DMS 273 (cell line): ENCODE measurements at regions not wholly inside any gene's neighbourhood (a gene's known extent, or its start where the extent isn't known, plus 50 kb on each side); places are given as distances from the start of the nearest gene placed in this dataset.
"Not testable (repeated sequence)": the region's sequence is repeated elsewhere in the genome, so short reads cannot be mapped to it uniquely, and the experiment has no call there.

Experiments
- DNase-seq: peaks from one replicate; lab custom pipeline; 2025; ENCODE audit not compliant: unreplicated experiment; lab: John Stamatoyannopoulos, UW

DNA sequence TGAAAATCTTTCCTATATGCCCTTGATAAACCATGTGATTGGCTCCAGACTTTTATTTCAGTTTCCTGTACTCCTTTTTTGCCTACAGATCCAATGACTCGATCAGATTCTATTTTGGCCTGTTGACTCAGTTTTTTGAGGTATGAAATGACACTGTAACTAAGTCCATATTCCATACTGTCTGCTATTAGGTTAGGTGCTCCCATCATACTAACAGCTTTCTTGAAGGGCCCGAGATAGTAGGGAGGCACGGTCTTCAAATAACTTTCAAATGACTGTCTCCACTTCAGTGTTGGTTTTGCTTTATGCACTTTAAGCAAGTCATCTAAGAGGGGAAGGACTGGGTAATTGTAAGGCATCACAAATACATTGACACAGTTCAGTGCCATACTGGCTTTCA is 295.4 kb upstream of the DAB2 start:
- no peak for DNase-seq

DNA sequence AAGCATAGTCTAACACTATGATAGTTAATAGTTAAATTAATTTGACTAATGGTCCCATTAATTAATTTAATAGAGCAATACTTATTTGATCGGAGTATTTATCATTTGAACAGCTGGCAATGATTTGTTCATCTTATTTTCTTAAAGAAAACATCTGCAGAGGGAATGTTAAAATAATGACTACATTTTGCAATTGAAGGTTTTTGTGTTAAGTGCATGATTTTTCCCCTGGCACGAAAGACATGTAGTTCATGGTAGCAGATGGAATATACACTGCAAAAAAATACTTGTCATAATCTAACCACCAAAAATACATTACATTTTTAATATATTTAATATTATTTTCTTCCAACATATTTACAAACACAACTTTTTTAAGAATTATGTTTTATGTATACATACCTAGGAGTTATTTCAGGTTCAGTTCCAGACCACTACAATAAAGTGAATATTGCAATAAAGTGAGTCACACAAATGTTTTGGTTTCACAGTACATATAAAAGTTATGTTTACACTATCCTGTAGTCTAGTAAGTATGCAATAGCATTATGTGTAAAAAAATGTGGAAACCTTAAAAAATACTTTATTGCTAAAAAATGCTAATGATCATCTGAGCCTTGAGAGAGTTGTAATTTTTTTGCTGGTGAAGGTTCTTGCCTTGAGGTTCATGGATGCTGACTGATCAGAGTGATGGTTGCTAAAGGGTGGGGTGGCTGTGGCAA is 292.6 kb upstream of the DAB2 start:
- DNase-seq: no peak

DNA sequence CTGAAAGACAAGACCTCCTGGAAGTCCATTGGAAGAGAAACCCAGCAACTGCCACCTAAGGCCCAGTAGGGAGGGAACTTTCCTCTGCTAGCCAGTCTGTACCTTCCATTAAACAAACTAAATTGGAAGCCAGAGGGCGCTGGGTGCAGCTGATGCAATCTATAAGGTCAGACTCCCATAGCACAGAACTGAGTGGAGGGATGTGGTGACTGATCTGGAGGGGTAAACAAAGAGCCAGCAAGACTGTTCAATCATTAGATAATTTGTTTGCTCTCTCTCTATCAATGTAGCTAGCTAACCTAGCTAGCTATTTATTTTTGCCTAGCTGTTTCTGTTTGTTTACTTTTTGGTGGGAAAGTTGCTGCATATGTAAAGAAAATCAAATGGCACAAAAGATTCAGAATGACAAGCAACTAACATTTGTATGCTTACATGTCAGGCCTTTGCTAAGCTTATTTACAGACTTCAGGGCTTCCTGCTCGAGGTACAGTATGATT is 291.8 kb upstream of the DAB2 start:
- peak; percentile 43 for DNase-seq

DNA sequence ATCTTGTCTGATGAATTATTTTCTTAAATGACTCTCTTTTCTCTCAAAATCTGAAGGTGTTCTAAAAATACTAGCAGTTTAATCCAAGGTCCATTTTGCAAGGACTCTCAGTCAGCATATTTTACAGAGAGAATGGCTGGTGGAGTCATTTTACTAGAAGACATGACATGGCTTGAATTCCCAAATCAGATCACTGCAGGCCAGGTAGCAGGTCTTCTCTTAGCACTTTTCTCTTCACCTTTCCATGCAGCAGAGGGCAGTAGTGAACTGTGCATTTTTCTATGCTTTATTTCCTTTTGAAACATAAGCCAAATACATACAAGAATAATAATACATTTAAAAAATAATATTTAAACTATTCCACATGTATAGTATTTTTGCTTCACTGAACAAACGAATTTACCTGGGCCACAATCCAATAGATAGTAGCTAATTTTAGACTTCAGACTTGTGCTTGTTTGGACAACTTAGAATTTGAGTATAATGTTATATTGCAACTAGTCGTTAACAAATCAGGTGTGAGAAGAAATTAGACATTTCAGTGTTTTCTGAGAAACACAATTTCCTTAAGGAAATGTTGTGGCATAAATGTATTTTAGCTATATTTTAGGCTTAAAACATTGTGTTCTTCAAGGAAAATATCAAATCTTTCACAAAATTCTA is 289.4 kb upstream of the DAB2 start:
- peak; percentile 58 for DNase-seq

DNA sequence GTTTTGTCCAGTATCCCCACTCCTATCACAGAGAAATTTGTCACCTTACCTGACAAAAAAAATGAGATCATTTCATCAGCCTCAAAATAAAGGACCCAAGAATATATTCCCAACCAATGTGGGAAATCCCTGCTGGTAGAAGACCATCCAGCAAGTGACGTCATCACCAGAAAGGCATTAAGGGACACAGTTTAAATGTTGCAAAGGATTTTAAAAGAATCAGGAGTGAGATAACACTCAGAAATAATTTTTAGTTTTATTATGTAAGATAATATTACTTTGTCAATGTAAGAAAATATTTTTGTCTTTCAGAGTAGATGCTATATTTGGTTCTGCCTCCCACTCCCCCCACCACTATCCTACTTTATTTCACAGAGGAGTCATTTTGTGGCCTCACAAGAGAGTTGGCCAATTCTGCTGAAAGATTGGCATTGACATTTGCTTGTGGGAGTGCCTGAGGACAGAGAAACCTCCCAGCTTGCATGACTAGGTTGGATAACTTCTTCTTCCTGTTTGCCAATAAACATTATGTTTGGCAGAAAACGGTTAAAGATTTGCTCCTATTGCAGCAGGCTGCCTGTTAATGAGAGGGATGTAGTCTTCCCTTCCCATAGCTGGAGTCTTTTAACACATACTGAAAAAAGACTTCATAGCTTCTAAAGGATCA is 288.6 kb upstream of the DAB2 start:
- no peak for DNase-seq

DNA sequence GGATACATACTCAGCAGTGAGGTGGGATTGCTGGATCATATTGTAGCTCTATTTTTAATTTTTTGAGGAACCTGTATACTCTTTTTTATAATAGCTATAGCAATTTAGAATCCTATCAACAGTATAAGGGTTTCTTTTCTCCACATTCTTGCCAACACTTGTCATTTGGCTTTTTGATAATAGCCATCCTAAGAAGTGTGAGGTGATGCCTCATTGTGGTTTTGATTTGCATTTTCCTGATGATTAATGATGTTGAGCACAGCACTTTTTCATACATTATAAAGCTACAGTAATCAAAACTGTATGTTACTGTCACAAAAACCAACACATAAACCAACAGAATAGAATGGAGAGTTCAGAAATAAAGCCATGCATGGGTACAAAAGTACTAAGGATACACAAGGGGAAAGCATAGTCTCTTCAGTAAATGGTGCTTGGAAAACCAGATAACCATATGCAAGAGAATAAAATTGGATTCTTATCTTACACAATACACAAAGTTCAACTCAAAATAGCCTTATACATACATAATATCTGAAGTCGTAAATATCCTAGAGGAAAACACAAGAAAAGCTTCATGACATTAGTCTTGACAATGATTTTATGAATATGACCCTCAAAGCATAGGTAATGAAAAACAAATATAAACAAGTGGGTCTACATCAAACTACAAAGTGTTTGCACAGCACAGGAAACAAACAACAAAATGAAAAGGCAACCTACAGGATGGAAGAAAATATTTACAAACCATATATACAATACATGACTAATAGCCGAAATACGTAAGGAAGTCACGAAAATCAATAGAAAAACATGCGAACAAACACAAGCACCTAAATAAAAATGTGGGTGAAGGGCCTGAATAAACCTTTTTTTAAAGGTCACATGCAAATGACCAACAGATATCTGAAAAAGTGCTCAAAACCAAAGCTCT is 287.8 kb upstream of the DAB2 start:
- no peak for DNase-seq

DNA sequence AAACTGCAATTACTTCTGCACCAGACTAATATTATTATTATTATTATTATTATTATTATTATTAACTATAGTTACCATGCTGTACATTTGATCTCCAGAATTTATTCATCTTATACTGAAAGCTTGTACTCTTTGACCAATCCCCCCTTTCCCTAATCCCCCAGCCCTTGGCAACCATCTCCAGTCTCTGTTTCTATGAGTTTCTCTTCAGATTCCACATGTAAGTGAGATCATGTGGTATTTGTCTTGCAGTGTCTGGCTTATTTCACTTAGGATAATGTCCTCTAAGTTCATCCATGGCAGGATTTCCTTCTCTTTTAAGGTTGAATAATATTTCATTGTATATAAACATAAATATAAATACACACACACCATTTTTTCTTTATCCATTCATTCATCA is 287.0 kb upstream of the DAB2 start:
- no peak for DNase-seq

DNA sequence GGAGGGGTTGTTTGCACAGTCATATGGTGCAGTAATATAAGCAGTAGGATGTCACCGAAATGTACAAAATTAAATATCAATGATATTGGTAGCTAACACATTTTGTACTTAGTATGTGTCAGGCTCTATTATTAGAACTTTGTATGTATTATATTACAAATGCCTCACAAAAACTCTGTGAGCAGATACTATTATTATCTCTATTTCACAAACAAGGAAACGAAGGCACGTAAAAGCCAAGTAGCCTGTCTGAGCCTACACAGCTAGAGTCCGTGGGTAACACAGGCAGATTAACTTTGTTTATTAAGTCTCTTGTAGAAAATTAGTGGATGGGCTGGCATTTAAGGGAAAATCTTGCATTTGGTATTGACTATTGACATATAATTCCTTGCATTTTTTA is 284.3 kb upstream of the DAB2 start:
- DNase-seq: no peak

DNA sequence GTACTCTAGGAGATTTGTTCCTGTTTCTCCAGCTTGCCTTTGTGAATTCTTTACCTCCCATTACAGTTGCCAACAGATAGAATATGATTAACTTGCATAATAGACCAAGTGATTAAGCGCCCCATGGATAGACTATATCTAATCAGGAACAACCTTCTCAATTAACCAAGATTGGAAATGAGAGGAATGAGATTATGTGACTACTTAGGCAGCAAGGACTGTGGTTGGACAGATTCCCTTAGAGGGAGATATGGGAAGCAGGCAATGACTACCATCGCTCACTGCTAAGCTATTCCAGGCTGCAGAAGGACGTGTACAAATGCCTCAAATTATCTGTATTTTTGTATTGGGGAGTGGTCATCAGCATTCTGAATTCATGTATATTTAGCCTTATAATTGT is 278.1 kb upstream of the DAB2 start:
- DNase-seq: no peak

DNA sequence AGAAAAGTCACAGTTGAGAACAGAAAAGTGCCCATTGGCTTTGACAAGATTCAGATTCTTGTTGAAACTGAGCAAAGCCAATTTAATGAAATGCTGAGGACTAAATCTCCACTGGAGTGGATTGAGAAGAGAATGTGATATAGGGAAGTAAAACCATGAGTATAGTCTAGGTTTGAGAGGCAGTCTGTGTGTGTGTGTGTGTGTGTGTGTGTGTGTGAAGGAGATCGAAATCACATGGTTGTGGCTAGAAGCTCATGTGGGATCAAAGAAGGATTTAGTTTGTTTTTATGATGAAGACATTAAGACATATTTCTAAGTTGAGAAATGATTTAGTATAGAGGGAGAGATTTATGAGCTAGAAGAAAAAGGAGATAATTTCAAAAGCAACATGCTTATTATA is 275.7 kb upstream of the DAB2 start:
- DNase-seq: no peak

DNA sequence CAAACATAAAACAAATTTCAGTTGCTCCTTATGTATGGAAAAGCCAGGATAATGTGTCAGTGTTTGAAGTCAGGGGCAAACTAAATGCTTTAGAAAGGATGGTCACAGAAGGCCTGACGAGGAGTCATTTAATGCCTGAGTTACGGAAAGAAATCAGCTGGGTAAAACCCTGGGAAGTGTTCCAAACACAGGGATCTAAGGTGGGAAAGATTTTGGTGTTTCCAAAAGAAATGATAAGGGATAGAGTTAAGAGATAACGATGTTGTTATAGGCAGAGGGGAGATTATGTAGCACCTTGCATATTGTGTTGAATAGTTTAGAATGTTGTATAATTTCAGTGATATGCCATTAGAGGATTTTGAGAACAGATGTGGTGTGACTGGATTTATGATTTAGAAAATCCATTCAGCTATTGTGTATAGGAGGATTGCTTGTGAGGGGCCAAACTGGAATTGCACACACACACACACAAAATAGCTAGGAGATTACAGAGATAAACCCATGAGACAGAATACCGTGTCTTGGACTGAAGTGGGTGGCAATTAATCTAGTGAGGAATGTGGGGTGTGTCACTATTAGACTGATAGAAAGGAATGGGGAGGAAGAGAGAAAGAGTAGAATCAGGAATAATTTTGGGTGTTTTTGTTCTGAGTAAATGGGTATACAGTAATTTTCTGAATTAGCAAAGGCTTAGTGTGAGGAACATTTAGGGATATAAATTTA is 274.2 kb upstream of the DAB2 start:
- DNase-seq: no peak

DNA sequence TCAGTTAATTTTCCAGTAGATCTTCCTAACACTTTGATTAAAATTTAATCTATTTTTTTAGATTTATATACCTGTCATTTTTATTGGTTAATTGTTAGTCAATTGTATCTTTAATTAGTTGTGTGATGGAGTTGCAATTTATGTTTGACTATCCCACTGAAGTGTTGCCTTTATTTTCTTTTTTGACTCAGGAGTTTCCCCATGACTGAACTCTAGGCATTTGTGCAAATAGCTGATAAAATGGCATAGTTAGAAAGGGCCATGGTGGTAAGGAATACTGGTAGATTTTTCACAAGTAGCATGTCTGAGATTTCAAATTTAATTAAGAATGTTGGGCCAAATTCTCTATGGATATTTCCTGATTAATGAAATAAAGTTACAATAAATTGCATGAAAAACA is 273.1 kb upstream of the DAB2 start:
- DNase-seq: no peak

DNA sequence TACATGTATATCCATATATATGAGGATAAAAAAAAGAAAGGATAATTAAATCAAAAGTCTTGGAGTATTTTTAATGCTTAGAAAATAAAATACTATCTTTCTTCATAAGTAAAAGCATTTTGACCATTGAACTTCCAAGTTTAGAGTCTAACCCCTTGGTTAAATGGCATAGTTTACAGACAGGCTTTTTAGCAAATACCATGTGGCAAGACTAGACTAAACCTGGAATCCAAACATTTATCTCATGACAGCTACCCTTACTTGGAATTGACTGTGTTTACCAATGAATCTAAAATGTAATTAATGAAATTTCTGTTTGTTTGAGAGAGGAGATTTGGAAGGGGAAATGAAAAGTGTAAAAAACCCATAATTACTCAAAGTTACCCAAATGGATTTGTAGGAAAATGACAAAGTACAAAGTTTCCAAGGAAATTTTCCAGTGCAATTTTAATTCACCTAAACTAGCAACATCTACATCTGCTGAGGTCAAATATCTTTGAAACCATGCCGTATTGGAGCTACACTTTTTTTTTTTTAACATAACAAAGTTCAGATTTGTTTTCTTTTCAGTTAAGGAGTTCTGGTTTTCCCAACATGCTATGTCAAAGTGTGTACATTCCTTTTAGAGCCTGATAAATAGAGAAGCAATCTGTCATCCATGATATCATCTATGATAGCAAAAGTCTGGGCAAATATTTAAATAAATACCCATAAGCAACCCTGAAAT is 272.1 kb upstream of the DAB2 start:
- DNase-seq: no peak

DNA sequence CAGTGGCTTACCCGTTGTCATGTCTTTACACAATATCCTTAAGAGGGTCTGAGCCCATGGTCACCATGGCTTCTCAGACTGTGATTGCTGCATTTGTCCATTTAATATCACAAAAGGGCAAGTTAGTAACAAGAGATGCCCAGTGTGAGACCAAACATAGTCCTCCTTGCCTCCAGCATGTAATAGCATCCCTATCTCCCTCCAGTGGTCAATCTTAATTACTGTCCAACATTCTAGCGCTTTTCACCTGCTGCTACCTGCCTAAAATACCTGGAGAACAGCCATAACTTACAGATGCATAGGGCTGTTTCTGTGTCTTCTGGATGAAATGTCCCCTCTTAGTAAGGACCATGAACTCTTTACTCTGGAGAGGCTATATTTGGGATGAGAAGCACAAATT is 267.2 kb upstream of the DAB2 start:
- DNase-seq: no peak

DNA sequence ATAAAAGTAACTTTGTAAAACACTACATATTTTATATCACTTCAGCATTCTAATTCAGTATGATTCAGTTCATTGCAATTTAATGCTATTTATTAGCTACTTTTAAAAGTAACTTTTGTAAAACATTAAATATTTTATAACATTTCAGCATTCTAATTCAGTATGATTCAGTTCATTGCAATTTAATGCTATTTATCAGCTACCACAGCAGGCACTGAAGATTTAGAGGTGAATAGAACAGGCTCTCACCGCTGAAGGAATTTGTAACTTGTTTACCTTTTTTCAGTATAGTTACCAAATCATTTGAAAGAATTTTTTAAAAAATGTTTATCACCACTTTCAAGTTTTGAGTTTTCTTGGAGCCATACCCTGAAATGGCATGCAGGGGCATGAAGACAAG is 266.4 kb upstream of the DAB2 start:
- DNase-seq: no peak

DNA sequence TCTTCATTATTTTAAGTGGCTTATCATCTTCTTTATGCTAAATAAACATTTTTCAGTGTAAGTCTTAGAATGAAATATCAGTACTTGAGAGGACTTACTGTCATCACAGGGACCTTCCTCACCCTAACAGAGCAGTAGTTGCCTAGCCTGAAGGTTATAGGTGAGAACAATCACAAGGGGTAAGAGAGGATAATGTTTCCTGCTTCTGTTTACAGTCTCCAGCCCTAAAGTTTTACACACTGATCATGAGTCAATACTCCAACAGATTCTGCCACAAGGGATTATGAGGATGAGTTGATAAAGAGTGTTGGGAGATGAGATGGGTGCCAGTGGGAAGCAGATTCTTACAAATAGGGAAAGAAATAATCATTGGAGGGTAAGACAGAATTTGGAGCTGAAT is 265.1 kb upstream of the DAB2 start:
- DNase-seq: no peak

DNA sequence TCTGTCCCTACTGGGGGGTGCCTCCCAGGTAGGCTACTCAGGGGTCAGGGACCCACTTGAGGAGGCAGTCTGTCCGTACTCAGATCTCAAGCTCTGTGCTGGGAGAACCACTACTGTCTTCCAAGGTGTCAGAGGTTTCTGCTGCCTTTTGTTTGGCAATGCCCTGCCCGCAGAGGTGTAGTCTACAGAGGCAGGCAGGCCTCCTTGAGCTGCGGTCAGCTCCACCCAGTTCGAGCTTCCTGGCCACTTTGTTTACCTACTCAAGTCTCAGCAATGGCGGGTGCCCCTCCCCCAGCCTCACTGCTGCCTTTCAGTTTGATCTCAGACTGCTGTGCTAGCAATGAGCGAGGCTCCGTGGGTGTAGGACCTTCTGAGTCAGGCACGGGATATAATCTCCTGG is 263.1 kb upstream of the DAB2 start:
- DNase-seq: not testable (repeated sequence)

DNA sequence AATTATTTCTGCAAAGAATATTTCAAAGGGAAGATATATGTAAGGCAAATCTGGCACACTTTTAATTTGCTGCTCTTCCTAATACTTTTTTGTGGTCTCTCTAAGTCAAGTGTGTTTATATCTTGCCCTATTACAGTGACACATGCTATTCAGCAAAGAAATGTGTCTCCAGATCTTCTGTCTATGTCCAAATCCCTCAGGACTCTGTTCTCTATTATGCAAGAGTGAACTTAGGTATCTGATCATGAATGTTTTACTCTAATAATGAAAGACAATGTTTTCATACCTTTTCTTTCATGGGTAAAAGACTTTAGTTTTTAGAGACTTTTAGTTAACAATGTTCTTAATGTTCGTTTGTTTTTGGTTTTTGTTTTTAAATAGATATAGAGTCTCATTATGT is 255.4 kb upstream of the DAB2 start:
- no peak for DNase-seq

DNA sequence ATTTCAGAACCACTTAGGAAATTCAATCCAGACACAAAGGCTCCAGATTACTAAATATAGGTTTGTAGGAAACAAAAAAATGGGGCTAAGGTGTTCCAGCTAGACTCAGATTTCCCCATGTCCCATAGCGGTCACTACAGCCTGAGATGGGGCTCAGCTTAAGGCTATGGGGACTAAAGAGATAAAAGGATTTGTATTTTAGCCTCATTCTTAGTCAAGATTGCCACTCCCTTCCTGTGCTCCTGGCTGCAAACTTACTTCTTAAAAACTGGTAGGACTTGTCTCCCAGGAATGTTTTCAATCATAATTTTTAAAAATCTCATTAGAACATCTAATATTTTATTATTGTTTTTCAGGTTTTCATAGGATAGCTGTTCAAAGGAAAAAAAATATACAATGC is 253.8 kb upstream of the DAB2 start:
- no peak for DNase-seq

DNA sequence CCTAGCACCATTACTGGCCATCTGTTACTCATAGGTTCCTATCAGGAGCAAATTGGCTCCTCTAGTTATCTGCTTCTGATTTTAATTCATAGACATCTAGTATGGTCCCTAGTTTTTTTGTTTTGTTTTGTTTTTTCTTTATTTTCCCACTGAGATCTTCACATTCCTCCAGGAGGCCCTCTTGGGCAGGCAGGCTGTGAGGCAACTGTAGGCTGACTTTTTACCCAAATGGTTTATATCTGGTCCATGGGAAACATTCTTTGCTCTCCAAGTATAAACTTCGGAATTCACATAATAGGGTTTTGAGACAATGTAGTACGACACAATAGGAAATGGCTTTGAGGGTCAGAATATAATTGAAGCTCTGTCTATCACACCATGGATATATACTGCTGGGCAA is 250.9 kb upstream of the DAB2 start:
- no peak for DNase-seq
